ENCODE measurements at regions not wholly inside any gene's neighbourhood (a gene's known extent, or its start where the extent isn't known, plus 50 kb on each side); places are given as distances from the start of the nearest gene placed in this dataset.
"Not testable (repeated sequence)": the region's sequence is repeated elsewhere in the genome, so short reads cannot be mapped to it uniquely, and the experiment has no call there.

DNA sequence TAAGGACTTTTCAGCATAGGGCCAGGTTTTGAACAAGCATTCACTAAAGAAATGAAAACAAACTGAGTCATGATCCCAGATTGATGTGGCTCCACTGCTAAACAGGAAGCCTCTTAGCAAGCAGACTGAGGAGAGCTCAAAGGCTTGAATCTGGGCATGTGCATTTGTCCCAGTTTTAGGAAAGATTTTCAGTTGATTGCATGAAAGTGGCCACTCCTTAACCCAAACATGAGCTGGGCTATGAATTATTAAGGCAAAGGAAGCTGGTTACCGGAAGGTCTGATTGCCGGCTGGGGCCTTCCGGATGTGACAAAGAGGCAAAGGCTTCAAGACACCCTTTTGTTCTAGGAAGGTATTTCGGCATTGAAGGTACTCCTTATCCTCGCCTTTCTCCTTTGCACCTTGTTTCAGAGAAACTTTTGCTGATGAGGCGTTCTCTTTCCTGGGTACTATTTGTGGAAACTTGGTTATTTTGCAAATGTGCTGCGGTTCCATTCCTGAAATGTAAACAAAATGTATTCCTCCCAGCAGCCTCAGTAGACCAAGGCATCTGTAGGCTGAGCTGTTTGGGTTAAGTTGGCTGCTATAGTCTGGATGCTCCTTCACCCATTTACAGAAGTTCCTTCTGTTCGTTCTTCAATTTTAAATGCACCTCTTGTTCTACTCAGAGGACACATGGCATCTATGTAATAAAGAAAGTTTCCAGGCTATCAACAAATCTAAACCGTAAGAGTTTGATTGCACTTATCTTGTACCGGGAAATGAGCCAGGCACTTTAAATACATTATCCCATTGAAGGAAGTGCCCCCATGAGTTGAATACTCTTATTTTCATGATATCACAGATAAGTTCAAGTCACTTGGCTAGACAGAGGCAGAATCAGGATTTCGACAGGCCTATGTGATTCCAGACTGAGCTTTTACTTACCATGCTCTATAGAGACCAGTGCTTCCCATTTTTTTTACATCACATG lies 115.6 kb upstream of the METAP2 start:
- ATAC-seq, result no peak

- no peak for ATAC-seq
Measured at GRCh38 chr12:95365912-95366311, 108.0 kb upstream of the METAP2 start.

GRCh38 chr12:95368931-95369330 lies 105.0 kb upstream of the METAP2 start:
- no peak for ATAC-seq

- no peak for ATAC-seq
Measured at GRCh38 chr12:95371571-95371970, 102.4 kb upstream of the METAP2 start.

- not testable (repeated sequence) for ATAC-seq
Measured at GRCh38 chr12:95379481-95379880, 94.5 kb upstream of the METAP2 start.

DNA sequence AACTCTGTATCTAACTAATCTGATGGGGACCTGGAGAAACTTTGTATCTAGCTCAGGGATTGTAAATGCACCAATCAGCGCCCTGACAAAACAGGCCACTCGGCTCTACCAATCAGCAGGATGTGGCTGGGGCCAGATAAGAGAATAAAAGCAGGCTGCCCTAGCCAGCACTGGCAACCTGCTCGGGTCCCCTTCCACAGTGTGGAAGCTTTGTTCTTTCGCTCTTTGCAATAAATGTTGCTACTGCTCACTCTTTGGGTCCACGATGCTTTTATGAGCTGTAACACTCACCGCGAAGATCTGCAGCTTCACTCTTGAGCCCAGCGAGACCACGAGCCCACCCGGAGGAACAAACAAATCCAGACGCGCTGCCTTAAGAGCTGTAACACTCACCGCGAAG lies 93.6 kb upstream of the METAP2 start:
- not testable (repeated sequence) for ATAC-seq

- no peak for ATAC-seq
Measured at GRCh38 chr12:95380997-95381786, 92.8 kb upstream of the METAP2 start.

DNA sequence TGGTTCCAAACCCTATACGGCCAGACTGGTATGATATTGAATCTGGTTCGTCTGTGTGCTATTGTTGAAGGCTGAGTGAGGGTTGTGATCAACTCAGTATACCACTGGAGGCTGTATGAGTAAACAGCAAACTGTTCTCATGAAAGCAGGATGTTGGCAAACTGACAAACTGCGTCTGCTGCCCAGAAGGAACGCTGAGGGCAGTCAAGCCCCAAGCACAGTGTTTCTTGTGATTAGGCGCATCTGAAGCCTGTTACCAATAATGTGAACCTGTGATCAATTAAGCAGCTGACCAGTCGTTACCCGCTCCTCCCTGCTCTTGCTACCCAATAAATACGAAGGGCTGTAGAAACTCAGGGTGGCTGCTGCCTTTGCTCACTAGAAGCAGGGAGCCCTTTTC lies 90.0 kb upstream of the METAP2 start:
- not testable (repeated sequence) for ATAC-seq

- no peak for ATAC-seq
Measured at GRCh38 chr12:95384785-95385184, 89.2 kb upstream of the METAP2 start.

DNA sequence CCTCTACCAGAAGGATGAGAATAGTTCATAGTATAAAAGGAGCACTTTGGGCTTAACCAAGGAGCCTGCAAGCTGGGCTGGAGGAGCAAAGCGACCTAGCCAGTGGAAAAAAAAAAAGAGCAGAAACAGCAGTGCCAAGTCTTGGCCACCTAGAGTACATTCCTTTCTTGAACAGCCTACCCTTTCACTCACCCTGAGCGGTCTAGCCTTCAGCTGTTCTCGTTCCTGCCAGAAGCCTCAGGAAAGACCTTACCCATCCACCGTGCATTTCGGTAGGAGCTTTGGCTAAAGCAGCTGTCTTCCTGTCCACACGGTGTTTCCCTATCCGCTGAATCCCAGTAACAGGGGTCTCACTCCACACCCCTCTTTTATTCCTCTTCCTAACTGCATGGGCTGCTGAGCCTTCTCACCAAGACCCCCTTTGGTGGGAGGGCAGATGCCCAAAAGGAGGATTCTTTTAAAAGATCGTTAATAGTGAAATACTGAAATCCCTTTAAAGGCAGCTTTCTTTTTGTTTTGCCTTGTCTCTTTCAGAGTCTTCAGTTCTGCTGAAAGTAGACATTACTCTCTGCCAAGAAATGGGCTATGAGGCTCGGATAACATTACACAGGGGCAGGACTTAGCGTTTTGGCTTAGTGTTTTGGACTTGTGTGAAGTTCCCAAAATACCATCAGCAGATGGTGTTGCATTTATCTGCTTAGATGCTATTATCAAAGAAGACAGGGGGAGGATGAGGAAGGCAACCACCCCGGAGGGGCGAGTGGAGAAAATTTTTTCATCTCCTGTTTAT lies 88.5 kb upstream of the METAP2 start:
- no peak for ATAC-seq

DNA sequence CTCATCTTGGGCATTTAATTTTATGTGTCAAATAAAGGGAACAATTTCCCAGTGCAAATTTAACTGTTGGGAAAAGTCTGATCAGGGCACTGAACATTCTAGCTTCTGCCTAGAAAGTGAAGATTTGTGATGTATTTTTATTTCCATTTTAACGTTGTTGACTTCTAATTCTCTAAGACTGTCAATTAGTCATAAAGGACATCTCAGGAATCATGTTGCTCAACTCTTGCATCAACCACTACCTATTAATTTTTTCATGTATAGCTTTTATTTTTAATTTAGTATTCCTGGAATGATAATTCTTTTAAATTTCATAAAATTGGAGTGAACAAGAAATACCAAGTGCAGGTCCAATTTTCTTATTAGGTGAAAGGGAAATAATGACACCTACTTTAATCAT lies 87.9 kb upstream of the METAP2 start:
- no peak for ATAC-seq

DNA sequence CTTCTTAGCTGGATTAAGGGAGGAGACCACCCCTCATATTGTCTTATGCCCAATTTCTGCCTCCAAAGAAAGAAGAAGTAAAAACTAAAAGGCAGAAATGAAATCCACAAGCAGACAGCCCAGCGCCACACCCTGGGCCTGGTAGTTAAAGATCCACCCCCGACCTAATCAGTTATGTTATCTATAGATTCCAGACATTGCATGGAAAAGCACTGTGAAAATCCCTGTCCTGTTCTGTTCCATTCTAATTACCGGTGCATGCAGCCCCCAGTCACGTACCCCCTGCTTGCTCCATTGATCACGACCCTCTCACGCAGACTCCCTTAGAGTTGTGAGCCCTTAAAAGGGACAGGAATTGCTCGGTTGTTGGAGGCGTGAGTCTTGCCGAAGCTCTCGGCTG lies 85.7 kb upstream of the METAP2 start:
- ATAC-seq, result not testable (repeated sequence)

GRCh38 chr12:95390192-95390591 lies 83.8 kb upstream of the METAP2 start:
- ATAC-seq, result no peak

DNA sequence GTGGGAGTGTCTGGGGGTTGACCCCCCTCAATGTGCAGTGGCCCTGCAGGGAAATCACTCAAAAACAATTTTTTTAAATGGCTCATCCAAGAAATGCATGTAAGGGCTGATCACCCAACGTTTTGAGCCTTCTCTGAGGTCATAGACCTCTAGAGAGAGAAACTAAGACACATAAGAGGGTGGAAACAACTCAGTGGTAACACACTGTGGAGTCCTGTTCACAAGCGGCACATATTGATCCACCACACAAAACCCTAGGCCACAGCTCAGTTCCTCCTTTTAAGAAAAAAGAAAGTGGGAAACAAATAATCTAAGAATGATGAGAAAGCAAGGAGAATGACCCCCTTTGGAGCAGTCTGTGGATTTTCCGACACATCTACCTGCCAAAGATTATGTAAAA lies 83.0 kb upstream of the METAP2 start:
- ATAC-seq, result no peak

- no peak for ATAC-seq
Measured at GRCh38 chr12:95393191-95393790, 80.7 kb upstream of the METAP2 start.

DNA sequence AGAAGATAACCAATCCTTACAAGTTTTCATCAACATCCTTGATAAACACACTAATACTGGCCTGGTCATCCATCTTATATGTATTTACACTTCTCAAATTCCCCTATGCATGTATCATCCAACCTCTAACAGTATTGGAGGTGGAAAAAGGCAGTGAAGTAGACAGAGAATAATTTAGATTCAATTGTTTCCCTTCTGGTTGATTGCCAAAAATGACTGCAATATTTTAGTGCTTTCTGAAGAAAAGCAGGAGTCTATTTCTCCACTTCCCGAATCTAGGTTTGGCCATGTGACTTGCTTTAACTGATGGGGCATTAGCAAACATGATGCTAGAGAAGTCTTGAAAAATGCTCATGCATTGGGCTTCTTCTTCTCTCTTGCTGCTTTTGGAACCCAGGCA lies 78.3 kb upstream of the METAP2 start:
- no peak for ATAC-seq

DNA sequence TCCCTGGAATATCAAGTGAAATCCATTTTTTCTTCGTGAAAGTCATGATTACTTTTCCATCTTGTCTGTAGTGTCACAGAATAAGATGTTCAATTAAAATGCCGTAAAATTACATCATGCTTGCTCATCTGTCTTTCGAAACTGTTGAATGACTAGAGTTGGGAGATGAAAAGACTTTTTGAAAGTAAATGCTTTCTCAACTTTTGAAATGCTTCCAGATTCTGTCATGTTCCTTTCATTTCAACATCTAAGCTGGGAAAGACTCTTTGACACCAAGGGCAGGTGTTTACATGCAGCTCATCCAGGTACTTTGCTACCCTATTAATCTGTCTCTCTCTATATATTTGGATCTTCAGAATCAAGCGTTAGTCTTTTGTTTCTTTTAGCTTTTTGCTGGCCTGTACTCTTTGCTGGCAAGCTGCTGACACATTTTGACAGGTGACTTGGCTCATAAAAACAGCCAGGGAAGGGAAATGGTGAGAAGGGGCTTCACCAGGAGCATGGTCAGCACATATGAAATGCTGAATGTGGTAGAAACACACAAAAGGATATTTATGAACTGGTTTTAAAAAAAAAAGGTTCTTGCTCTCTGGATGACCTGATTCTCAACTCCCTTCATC lies 77.0 kb upstream of the METAP2 start:
- ATAC-seq, result peak; percentile 53 to 64

- ATAC-seq, result no peak
Measured at GRCh38 chr12:95397571-95397970, 76.4 kb upstream of the METAP2 start.

DNA sequence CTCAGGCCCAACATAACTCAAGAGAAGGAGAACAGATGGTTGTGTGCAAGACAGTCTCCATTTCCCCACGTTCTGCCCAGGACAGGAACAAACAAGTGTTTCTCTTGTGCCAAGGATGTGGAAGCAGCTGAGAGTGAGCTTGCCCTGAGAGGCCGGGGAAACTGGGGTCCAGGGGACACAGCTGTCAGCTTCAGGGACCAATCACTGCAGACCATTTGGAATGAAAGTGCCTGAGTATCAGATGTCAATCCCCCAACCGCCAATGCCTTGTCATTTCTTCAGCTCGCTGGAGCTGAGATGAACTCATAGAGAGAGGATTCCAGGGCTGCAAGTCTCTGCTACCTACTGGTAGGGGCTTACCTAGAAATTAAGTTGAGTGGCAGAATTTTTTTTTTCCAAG lies 71.9 kb upstream of the METAP2 start:
- no peak for ATAC-seq

DNA sequence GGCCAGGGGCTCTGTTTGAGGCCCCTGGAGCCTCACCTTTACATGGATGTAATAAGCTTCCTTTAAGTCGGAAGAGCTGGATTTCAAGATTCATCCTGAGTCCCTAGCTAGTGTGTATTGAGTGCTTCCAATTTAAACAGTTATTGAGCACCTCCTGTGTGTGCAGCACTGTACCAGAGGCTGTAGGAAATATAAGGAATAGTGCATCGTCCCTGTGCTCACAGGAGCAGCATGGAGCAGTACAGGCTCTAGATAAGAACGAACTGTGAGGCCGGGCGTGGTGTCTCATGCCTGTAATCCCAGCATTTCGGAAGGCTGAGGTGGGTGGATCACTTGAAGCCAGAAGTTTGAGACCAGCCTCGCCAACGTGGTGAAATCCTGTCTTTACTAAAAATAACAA lies 65.8 kb upstream of the METAP2 start:
- no peak for ATAC-seq

DNA sequence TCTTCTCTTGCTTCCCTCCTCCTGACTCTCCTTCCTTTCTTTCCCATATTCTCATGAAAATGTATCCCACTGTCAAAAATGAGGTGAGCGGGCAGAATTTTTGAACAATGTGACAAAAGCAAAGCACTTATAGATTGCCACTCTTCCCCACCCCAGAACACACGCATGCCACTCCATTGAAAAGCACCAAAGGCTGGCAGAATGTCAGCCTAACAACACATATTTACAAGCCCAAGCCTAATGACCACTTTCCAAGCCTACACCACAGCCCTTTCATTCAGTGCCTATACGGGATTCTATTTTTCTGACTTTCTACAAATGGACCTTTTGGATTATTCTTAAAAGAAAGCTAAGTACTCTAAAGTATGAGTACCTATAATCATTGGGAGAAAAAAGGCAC lies 62.9 kb upstream of the METAP2 start:
- no peak for ATAC-seq

- no peak for ATAC-seq
Measured at GRCh38 chr12:95411466-95411865, 62.5 kb upstream of the METAP2 start.

All from activated CD4-positive, CD25-positive, alpha-beta regulatory T cell treated with anti-CD3 and anti-CD28 coated beads, Interleukin-2, amount 50 U/mL, for 24 hours (primary cell).